Nephron (organoid): ENCODE measurements at regions not wholly inside any gene's neighbourhood (a gene's known extent, or its start where the extent isn't known, plus 50 kb on each side); places are given as distances from the start of the nearest gene placed in this dataset.

Experiments
- H3K27ac Mint-ChIP-seq, 3 experiments: 2 replicates each; pipeline ENCODE4 v1.8.0; 2020; ENCODE audit warnings: mixed read lengths in 3 of 3, mild to moderate bottlenecking in 2 of 3, moderate library complexity in 1 of 3
- H3K27me3 Mint-ChIP-seq: 2 replicates; pipeline ENCODE4 v1.8.0; 2021; ENCODE audit warnings: low read depth, mild to moderate bottlenecking, moderate library complexity, mixed read lengths
- H3K36me3 Mint-ChIP-seq: 2 replicates; pipeline ENCODE4 v1.8.0; 2020; ENCODE audit warnings: low read depth, mixed read lengths
- H3K4me1 Mint-ChIP-seq: 2 replicates; pipeline ENCODE4 v1.8.0; 2020; ENCODE audit warnings: mixed read lengths
- H3K4me3 Mint-ChIP-seq, 3 experiments: 2 replicates each; pipeline ENCODE4 v1.8.0; 2020; ENCODE audit warnings: mild to moderate bottlenecking in 3 of 3, mixed read lengths in 3 of 3, moderate library complexity in 2 of 3
- H3K9me3 Mint-ChIP-seq: 2 replicates; pipeline ENCODE4 v1.8.0; 2020; ENCODE audit warnings: mixed read lengths
- CTCF ChIP-seq, 3 experiments: fragments of 200-600 bp; sonication (generic); IDR thresholded peaks; one replicate each; pipeline ENCODE4 v1.5.0; 2021; ENCODE audit warnings: antibody characterized with exemption in 3 of 3; ENCODE audit not compliant: unreplicated experiment in 3 of 3

- Mint-ChIP-seq H3K36me3 (no peaks in the 10 kb centered on the region), H3K4me3 (peak overlapping the region in 1 of 3 experiments; percentile 23), H3K27me3 (peaks cover 3% of the 10 kb centered on the region), H3K4me1 (peaks cover 19% of the 10 kb centered on the region), H3K9me3 (no peaks in the 10 kb centered on the region), H3K27ac (peak overlapping the region in 1 of 3 experiments; percentile 13)
- TF ChIP-seq CTCF (IDR thresholded peaks at IDR 0.05; ENCODE audit: unreplicated experiment in 3 of 3): no peak
Observed at GRCh38 chr21:20802631-20803260, 195.5 kb upstream of the NCAM2 start.

DNA sequence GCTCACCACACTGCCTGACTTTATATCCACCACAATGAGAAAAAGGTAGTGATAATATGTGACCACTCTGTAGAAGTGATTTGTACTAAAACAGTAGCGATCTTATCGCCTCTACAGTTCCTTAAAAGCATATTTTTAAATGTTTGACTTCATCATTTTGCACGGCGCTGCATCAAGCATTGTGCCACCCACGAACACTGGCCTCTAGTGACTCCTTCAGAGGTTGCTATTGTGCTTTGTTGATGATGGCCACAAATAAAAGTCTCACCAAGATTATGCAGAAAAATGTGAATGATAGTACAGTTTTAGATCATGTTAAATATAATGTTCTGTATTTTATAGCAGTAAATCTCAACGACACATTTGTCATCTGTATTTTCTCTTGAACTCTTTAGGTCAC is 186.5 kb upstream of the NCAM2 start:
- Mint-ChIP-seq H3K4me1 (no peaks in the 10 kb centered on the region), H3K4me3 (no peak overlapping the region), H3K9me3 (no peaks in the 10 kb centered on the region), H3K27ac (no peak overlapping the region), H3K27me3 (no peaks in the 10 kb centered on the region), H3K36me3 (no peaks in the 10 kb centered on the region)
- TF ChIP-seq CTCF (IDR thresholded peaks at IDR 0.05; ENCODE audit: unreplicated experiment in 3 of 3): no peak

GRCh38 chr21:20814090-20814489 is 184.1 kb upstream of the NCAM2 start:
- H3K4me1 Mint-ChIP-seq: no peaks in the 10 kb centered on the region

DNA sequence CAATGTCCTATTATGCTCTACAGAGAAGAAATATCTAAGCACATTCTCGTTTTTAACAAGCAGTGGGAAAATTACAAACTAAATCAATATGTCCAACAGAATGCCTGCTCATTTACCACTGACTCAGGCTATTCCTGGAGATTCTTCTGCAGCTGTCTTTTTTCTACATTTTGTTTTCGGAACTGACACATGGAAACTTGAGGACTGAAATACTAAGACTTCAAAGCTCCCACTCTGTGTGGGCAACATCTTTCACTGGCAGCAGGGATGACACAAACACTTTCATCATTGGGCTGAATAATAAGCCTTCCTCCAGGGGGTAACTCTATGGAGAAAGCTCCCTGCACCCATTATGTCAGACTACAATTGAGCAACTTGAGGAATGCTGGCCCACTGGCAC is 175.5 kb upstream of the NCAM2 start:
- Mint-ChIP-seq H3K4me1 (peaks cover 7% of the 10 kb centered on the region), H3K4me3 (peak overlapping the region in 1 of 3 experiments; percentile 16), H3K27ac (peak overlapping the region; percentile 14 to 44 (median 37)), H3K9me3 (peaks cover 2% of the 10 kb centered on the region), H3K27me3 (no peaks in the 10 kb centered on the region), H3K36me3 (no peaks in the 10 kb centered on the region)
- TF ChIP-seq CTCF (IDR thresholded peaks at IDR 0.05; ENCODE audit: unreplicated experiment in 3 of 3): no peak

More at GRCh38 chr21:20814090-20814489, 184.1 kb upstream of the NCAM2 start:
- Mint-ChIP-seq H3K9me3 (no peaks in the 10 kb centered on the region), H3K4me3 (no peak overlapping the region), H3K36me3 (no peaks in the 10 kb centered on the region), H3K27ac (no peak overlapping the region), H3K27me3 (no peaks in the 10 kb centered on the region)
- no peak for TF ChIP-seq CTCF (IDR thresholded peaks at IDR 0.05; ENCODE audit: unreplicated experiment in 3 of 3)

- H3K36me3 Mint-ChIP-seq: no peaks in the 10 kb centered on the region
- peak overlapping the region in 1 of 3 experiments; percentile 3 for H3K27ac Mint-ChIP-seq
- TF ChIP-seq CTCF (IDR thresholded peaks at IDR 0.05; ENCODE audit: unreplicated experiment in 3 of 3): no peak
- H3K9me3 Mint-ChIP-seq: peaks cover 6% of the 10 kb centered on the region
- no peaks in the 10 kb centered on the region for H3K27me3 Mint-ChIP-seq
- H3K4me1 Mint-ChIP-seq: no peaks in the 10 kb centered on the region
- no peak overlapping the region for H3K4me3 Mint-ChIP-seq
Observed at GRCh38 chr21:20852866-20853265, 145.3 kb upstream of the NCAM2 start.

DNA sequence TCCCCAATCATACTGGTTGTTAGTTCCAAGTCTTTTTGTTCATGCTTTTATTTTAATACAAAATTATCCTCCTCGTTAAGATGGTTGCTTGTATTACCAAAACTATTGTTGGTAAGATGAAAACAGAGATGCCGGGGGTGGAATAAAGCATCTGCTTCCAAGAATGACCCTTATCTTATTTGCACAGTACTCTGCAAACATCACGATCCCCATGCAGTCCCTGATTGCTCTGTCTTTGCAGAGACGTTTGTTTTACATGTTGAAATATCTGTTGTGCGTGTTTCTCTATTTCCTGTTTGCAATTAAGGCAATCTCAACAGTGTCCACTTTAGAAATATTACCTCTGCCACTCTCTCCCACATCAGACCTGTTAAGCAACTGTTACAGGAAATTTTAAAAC is 141.3 kb upstream of the NCAM2 start:
- no peaks in the 10 kb centered on the region for H3K27me3 Mint-ChIP-seq
- peaks cover 7% of the 10 kb centered on the region for H3K9me3 Mint-ChIP-seq
- TF ChIP-seq CTCF (IDR thresholded peaks at IDR 0.05; ENCODE audit: unreplicated experiment in 3 of 3): no peak
- no peak overlapping the region for H3K27ac Mint-ChIP-seq
- H3K36me3 Mint-ChIP-seq: no peaks in the 10 kb centered on the region
- H3K4me3 Mint-ChIP-seq: no peak overlapping the region
- H3K4me1 Mint-ChIP-seq: no peaks in the 10 kb centered on the region
